ENCODE measurements at regions not wholly inside any gene's neighbourhood (a gene's known extent, or its start where the extent isn't known, plus 50 kb on each side); places are given as distances from the start of the nearest gene placed in this dataset.

GRCh38 chr4:58551676-58552075, 1441.5 kb upstream of the IGFBP7 start:
- no peak for DNase-seq

- no peak for DNase-seq
These were observed 1433.3 kb upstream of the IGFBP7 start for GRCh38 chr4:58543465-58543864.

- DNase-seq, result no peak
These were observed 1431.7 kb upstream of the IGFBP7 start for GRCh38 chr4:58541926-58542325.

GRCh38 chr4:58522765-58523382, 1412.7 kb upstream of the IGFBP7 start:
- no peak for DNase-seq

GRCh38 chr4:58515226-58515625, 1405.0 kb upstream of the IGFBP7 start:
- DNase-seq, result no peak

- DNase-seq, result no peak
These were observed 1404.1 kb upstream of the IGFBP7 start for GRCh38 chr4:58514299-58514698.

GRCh38 chr4:58510652-58511051, 1400.5 kb upstream of the IGFBP7 start:
- DNase-seq, result no peak

GRCh38 chr4:58507079-58507478, 1396.9 kb upstream of the IGFBP7 start:
- no peak for DNase-seq

GRCh38 chr4:58502839-58503238, 1392.7 kb upstream of the IGFBP7 start:
- no peak for DNase-seq

- no peak for DNase-seq
These were observed 1389.0 kb upstream of the IGFBP7 start for GRCh38 chr4:58499182-58499581.

GRCh38 chr4:58491620-58492019, 1381.4 kb upstream of the IGFBP7 start:
- no peak for DNase-seq

GRCh38 chr4:58477950-58478349, 1367.8 kb upstream of the IGFBP7 start:
- no peak for DNase-seq

GRCh38 chr4:58477513-58477912, 1367.3 kb upstream of the IGFBP7 start:
- no peak for DNase-seq

- no peak for DNase-seq
These were observed 1364.9 kb upstream of the IGFBP7 start for GRCh38 chr4:58475097-58475496.

- no peak for DNase-seq
These were observed 1354.8 kb upstream of the IGFBP7 start for GRCh38 chr4:58465031-58465430.

GRCh38 chr4:58456727-58457384, 1346.7 kb upstream of the IGFBP7 start:
- no peak for DNase-seq

GRCh38 chr4:58453956-58454355, 1343.8 kb upstream of the IGFBP7 start:
- DNase-seq, result no peak

GRCh38 chr4:58451707-58452106, 1341.5 kb upstream of the IGFBP7 start:
- DNase-seq, result no peak

GRCh38 chr4:58435871-58436270, 1325.7 kb upstream of the IGFBP7 start:
- no peak for DNase-seq

- no peak for DNase-seq
These were observed 1303.7 kb upstream of the IGFBP7 start for GRCh38 chr4:58413849-58414248.

GRCh38 chr4:58411904-58412303, 1301.7 kb upstream of the IGFBP7 start:
- DNase-seq, result no peak

- no peak for DNase-seq
These were observed 1296.6 kb upstream of the IGFBP7 start for GRCh38 chr4:58406762-58407161.

- DNase-seq, result no peak
These were observed 1258.0 kb upstream of the IGFBP7 start for GRCh38 chr4:58368221-58368620.

- DNase-seq, result no peak
These were observed 1250.4 kb upstream of the IGFBP7 start for GRCh38 chr4:58360354-58361133.
